A172 (cell line): ENCODE measurements at regions not wholly inside any gene's neighbourhood (a gene's known extent, or its start where the extent isn't known, plus 50 kb on each side); places are given as distances from the start of the nearest gene placed in this dataset.

Source experiments
- DNase-seq: peaks from one replicate; pipeline ENCODE4 v3.0.0-alpha.2; 2015; ENCODE audit warnings: low spot score

GRCh38 chr14:51473808-51474565, 177.7 kb upstream of the FRMD6 start:
- DNase-seq, result no peak

- no peak for DNase-seq
Measured at GRCh38 chr14:51474854-51475253, 176.9 kb upstream of the FRMD6 start.

- DNase-seq, result no peak
Measured at GRCh38 chr14:51478175-51478621, 173.5 kb upstream of the FRMD6 start.

- no peak for DNase-seq
Measured at GRCh38 chr14:51479584-51480325, 172.0 kb upstream of the FRMD6 start.

- no peak for DNase-seq
Measured at GRCh38 chr14:51481643-51482042, 170.1 kb upstream of the FRMD6 start.

- no peak for DNase-seq
Measured at GRCh38 chr14:51482102-51482501, 169.6 kb upstream of the FRMD6 start.

GRCh38 chr14:51484485-51484884, 167.2 kb upstream of the FRMD6 start:
- DNase-seq, result no peak

GRCh38 chr14:51485733-51486132, 166.0 kb upstream of the FRMD6 start:
- DNase-seq, result no peak

- DNase-seq, result no peak
Measured at GRCh38 chr14:51487848-51488247, 163.9 kb upstream of the FRMD6 start.

GRCh38 chr14:51488569-51489220, 163.0 kb upstream of the FRMD6 start:
- no peak for DNase-seq

GRCh38 chr14:51490205-51490604, 161.5 kb upstream of the FRMD6 start:
- no peak for DNase-seq

- no peak for DNase-seq
Measured at GRCh38 chr14:51491036-51491545, 160.6 kb upstream of the FRMD6 start.

GRCh38 chr14:51491776-51492175, 159.9 kb upstream of the FRMD6 start:
- DNase-seq, result no peak

GRCh38 chr14:51495319-51495718, 156.4 kb upstream of the FRMD6 start:
- no peak for DNase-seq

GRCh38 chr14:51498411-51499227, 153.1 kb upstream of the FRMD6 start:
- no peak for DNase-seq

GRCh38 chr14:51500776-51501175, 150.9 kb upstream of the FRMD6 start:
- DNase-seq, result no peak

- DNase-seq, result no peak
Measured at GRCh38 chr14:51501746-51502145, 150.0 kb upstream of the FRMD6 start.

GRCh38 chr14:51504669-51505068, 147.0 kb upstream of the FRMD6 start:
- no peak for DNase-seq

- DNase-seq, result no peak
Measured at GRCh38 chr14:51507511-51507905, 144.2 kb upstream of the FRMD6 start.

GRCh38 chr14:51507906-51508511, 143.7 kb upstream of the FRMD6 start:
- DNase-seq, result peak; percentile 29

- DNase-seq, result no peak
Measured at GRCh38 chr14:51511265-51511664, 140.4 kb upstream of the FRMD6 start.
